Vagina (tissue), 2 donors: ENCODE measurements at regions not wholly inside any gene's neighbourhood (a gene's known extent, or its start where the extent isn't known, plus 50 kb on each side); places are given as distances from the start of the nearest gene placed in this dataset.

Experiments
- DNase-seq, 2 donors: peaks; one replicate each; pipeline ENCODE4 v3.0.0-alpha.2; 2017; ENCODE audit errors: extremely low spot score in 2 of 2
- H3K27ac ChIP-seq: fragments of 200-600 bp; sonication (generic); one replicate; pipeline ENCODE4 v1.5.1; 2019
- H3K27me3 ChIP-seq: fragments of 200-600 bp; sonication (generic); one replicate; pipeline ENCODE4 v1.5.1; 2019
- H3K36me3 ChIP-seq, 2 donors: fragments of 200-600 bp; sonication (generic); one replicate each; pipeline ENCODE4 v1.5.1; 2017 to 2019
- H3K4me1 ChIP-seq: fragments of 200-600 bp; sonication (generic); one replicate; pipeline ENCODE4 v1.5.1; 2019
- H3K4me3 ChIP-seq, 2 donors: fragments of 200-600 bp; sonication (generic); 1 replicate in 1 of 2; 2 replicates in 1 of 2; pipeline ENCODE4 v1.5.1; 2016 to 2019
- H3K9me3 ChIP-seq: fragments of 200-600 bp; sonication (generic); one replicate; pipeline ENCODE4 v1.5.1; 2019
- POLR2A ChIP-seq, 2 donors: fragments of 450-650 bp; IDR thresholded peaks; one replicate each; pipeline ENCODE4 v1.6.1; 2017; ENCODE audit warnings: antibody characterized with exemption in 2 of 2, mild to moderate bottlenecking in 2 of 2, moderate library complexity in 2 of 2
- POLR2AphosphoS5 ChIP-seq, 2 donors: sonication (generic); formaldehyde crosslinking; IDR thresholded peaks; one replicate each; pipeline ENCODE4 v1.9.0; 2017; ENCODE audit warnings: antibody characterized with exemption in 2 of 2, mild to moderate bottlenecking in 2 of 2, low read depth in 1 of 2; ENCODE audit not compliant: insufficient read depth in 1 of 2
- intact Hi-C: fragments of 100-400 bp; cut with DNase I; formaldehyde crosslinking; loops from one replicate; pipeline ENCODE4 v1.15.1; 2023
- TF ChIP-seq, protein P1 (sequence below), 3 experiments: fragments of 450-650 bp in 2 of 3; fragments of 200-600 bp in 1 of 3; sonication (generic) in 1 of 3; IDR thresholded peaks; one replicate each; pipeline ENCODE4 v1.5.1; 2017 to 2019; ENCODE audit warnings: antibody characterized with exemption in 3 of 3, mild to moderate bottlenecking in 2 of 3, moderate library complexity in 2 of 3

GRCh38 chr4:66035701-66036100 is 365.4 kb upstream of the EPHA5 start:
- TF ChIP-seq, protein P1, sequence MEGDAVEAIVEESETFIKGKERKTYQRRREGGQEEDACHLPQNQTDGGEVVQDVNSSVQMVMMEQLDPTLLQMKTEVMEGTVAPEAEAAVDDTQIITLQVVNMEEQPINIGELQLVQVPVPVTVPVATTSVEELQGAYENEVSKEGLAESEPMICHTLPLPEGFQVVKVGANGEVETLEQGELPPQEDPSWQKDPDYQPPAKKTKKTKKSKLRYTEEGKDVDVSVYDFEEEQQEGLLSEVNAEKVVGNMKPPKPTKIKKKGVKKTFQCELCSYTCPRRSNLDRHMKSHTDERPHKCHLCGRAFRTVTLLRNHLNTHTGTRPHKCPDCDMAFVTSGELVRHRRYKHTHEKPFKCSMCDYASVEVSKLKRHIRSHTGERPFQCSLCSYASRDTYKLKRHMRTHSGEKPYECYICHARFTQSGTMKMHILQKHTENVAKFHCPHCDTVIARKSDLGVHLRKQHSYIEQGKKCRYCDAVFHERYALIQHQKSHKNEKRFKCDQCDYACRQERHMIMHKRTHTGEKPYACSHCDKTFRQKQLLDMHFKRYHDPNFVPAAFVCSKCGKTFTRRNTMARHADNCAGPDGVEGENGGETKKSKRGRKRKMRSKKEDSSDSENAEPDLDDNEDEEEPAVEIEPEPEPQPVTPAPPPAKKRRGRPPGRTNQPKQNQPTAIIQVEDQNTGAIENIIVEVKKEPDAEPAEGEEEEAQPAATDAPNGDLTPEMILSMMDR (IDR thresholded peaks at IDR 0.05), result no peak
- TF ChIP-seq POLR2A (IDR thresholded peaks at IDR 0.05) (no peak), POLR2AphosphoS5 (IDR thresholded peaks at IDR 0.05; ENCODE audit: insufficient read depth in 1 of 2, low read depth in 1 of 2) (no peak)
- H3K4me3 ChIP-seq, result no peak overlapping the region
- no peaks in the 10 kb centered on the region for H3K27me3 ChIP-seq
- DNase-seq, result no peak
- intact Hi-C loops, result no loop called here
- H3K9me3 ChIP-seq, result no peaks in the 10 kb centered on the region
- no peaks in the 10 kb centered on the region for H3K36me3 ChIP-seq
- H3K27ac ChIP-seq, result no peak overlapping the region
- no peaks in the 10 kb centered on the region for H3K4me1 ChIP-seq

DNA sequence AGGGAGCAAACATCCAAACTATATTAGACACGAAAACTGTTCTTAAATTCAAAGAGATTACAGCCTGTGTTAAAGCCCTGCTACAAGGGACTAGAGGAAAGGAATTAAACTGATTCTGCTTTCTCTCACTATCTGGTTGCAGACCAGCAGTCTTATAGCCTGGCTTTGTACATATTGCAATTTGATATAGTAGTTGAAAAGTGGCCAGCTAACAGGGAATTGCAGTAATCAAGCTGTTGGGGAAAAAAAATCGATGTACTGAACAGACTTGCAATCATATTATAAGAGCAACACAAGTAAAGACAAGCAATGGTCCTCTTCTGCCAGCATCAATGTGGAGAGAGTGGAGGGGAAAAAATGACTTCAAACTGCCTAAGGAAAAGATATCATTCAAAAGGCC is 364.4 kb upstream of the EPHA5 start:
- intact Hi-C loops, result no loop called here
- no peaks in the 10 kb centered on the region for H3K36me3 ChIP-seq
- H3K27me3 ChIP-seq, result no peaks in the 10 kb centered on the region
- no peaks in the 10 kb centered on the region for H3K9me3 ChIP-seq
- TF ChIP-seq POLR2A (IDR thresholded peaks at IDR 0.05) (no peak), POLR2AphosphoS5 (IDR thresholded peaks at IDR 0.05; ENCODE audit: insufficient read depth in 1 of 2, low read depth in 1 of 2) (no peak)
- TF ChIP-seq, protein P1 (IDR thresholded peaks at IDR 0.05), result no peak
- H3K27ac ChIP-seq, result no peak overlapping the region
- no peak overlapping the region for H3K4me3 ChIP-seq
- no peak for DNase-seq
- no peaks in the 10 kb centered on the region for H3K4me1 ChIP-seq

DNA sequence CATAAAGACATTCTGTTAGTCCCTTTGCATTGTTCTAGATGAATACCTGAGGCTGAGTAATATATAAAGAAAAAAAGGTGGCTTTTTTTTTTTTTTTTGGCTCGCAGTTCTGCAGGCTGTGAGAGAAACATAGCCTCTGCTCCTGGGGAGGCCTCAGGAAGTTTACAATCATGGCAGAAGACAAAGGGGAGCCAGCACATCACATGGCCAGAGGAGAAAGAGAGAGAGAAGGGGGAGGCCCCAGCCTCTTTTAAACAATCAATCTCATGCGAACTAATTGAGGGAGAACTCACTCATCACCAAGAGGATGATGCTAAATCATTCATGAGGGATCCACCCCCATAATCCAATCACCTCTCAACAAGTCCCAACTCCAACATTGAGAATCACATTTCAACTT is 364.0 kb upstream of the EPHA5 start:
- H3K9me3 ChIP-seq, result no peaks in the 10 kb centered on the region
- intact Hi-C loops, result no loop called here
- H3K36me3 ChIP-seq, result no peaks in the 10 kb centered on the region
- DNase-seq, result no peak
- no peak overlapping the region for H3K27ac ChIP-seq
- no peak overlapping the region for H3K4me3 ChIP-seq
- no peaks in the 10 kb centered on the region for H3K4me1 ChIP-seq
- no peaks in the 10 kb centered on the region for H3K27me3 ChIP-seq
- TF ChIP-seq POLR2AphosphoS5 (IDR thresholded peaks at IDR 0.05; ENCODE audit: insufficient read depth in 1 of 2, low read depth in 1 of 2) (no peak), POLR2A (IDR thresholded peaks at IDR 0.05) (no peak)
- TF ChIP-seq, protein P1 (IDR thresholded peaks at IDR 0.05), result no peak

GRCh38 chr4:66032571-66032970 is 362.3 kb upstream of the EPHA5 start:
- intact Hi-C loops, result no loop called here
- H3K36me3 ChIP-seq, result no peaks in the 10 kb centered on the region
- H3K4me3 ChIP-seq, result no peak overlapping the region
- H3K27me3 ChIP-seq, result no peaks in the 10 kb centered on the region
- no peaks in the 10 kb centered on the region for H3K9me3 ChIP-seq
- no peak overlapping the region for H3K27ac ChIP-seq
- no peak for DNase-seq
- no peaks in the 10 kb centered on the region for H3K4me1 ChIP-seq
- TF ChIP-seq POLR2AphosphoS5 (IDR thresholded peaks at IDR 0.05; ENCODE audit: insufficient read depth in 1 of 2, low read depth in 1 of 2) (no peak), POLR2A (IDR thresholded peaks at IDR 0.05) (no peak)
- TF ChIP-seq, protein P1 (IDR thresholded peaks at IDR 0.05), result no peak

- no peak overlapping the region for H3K4me3 ChIP-seq
- H3K4me1 ChIP-seq, result no peaks in the 10 kb centered on the region
- intact Hi-C loops, result no loop called here
- no peaks in the 10 kb centered on the region for H3K9me3 ChIP-seq
- no peaks in the 10 kb centered on the region for H3K27me3 ChIP-seq
- no peak for TF ChIP-seq POLR2AphosphoS5 (IDR thresholded peaks at IDR 0.05; ENCODE audit: insufficient read depth in 1 of 2, low read depth in 1 of 2)
- TF ChIP-seq POLR2A (IDR thresholded peaks at IDR 0.05), result no peak
- no peak for DNase-seq
- no peaks in the 10 kb centered on the region for H3K36me3 ChIP-seq
- no peak overlapping the region for H3K27ac ChIP-seq
Observed at GRCh38 chr4:66028668-66029067, 358.4 kb upstream of the EPHA5 start.

DNA sequence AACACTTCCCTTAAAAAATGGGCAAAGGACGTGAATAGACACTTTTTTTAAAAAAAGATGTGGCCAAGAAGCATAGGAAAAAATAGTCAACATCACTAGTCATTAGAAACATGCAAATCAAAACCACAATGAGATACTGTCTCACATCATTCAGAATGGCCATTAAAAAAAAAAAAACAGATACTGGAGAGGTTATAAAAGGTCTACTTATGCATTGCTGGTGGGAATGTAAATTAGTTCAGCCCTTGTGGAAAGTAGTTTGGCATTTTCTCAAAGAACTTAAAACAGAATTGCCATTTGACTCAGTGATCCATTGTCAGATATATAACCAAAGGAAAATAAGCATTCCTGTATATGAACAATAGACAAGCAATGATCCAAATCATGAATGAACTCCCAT is 352.8 kb upstream of the EPHA5 start:
- Histone ChIP-seq H3K4me1 (no peaks in the 10 kb centered on the region), H3K9me3 (no peaks in the 10 kb centered on the region), H3K4me3 (no peak overlapping the region), H3K27me3 (no peaks in the 10 kb centered on the region), H3K27ac (no peak overlapping the region), H3K36me3 (no peaks in the 10 kb centered on the region)
- intact Hi-C loops, result no loop called here
- no peak for DNase-seq
- TF ChIP-seq POLR2A (IDR thresholded peaks at IDR 0.05) (no peak), POLR2AphosphoS5 (IDR thresholded peaks at IDR 0.05; ENCODE audit: insufficient read depth in 1 of 2, low read depth in 1 of 2) (no peak)
- TF ChIP-seq, protein P1 (IDR thresholded peaks at IDR 0.05), result no peak
